Gastrocnemius medialis (tissue), 4 donors: ENCODE measurements at regions not wholly inside any gene's neighbourhood (a gene's known extent, or its start where the extent isn't known, plus 50 kb on each side); places are given as distances from the start of the nearest gene placed in this dataset.

ENCODE experiments used
- ATAC-seq, 2 donors: fragments of 150-250 bp; one replicate each; pipeline ENCODE4 v1.9.1; 2016
- DNase-seq, 2 donors: peaks; one replicate each; pipeline ENCODE4 v3.0.0-alpha.2; 2019
- H3K27ac ChIP-seq, 4 donors: fragments of 200-600 bp; sonication (generic); 1 replicate in 1 of 4; 2 replicates in 3 of 4; pipeline ENCODE4 v1.5.1; 2016 to 2018; ENCODE audit warnings: mild to moderate bottlenecking in 2 of 4, moderate library complexity in 1 of 4
- H3K27me3 ChIP-seq, 3 donors: fragments of 200-600 bp; sonication (generic) in 2 of 3; 1 replicate in 1 of 3; 2 replicates in 2 of 3; pipeline versions ENCODE4 v1.5.1 to v1.6.0; 2016 to 2019; ENCODE audit warnings: mild to moderate bottlenecking in 1 of 3, moderate library complexity in 1 of 3
- H3K36me3 ChIP-seq, 2 donors: fragments of 200-600 bp; sonication (generic) in 1 of 2; one replicate each; pipeline ENCODE4 v1.5.1; 2017 to 2018
- H3K4me1 ChIP-seq, 2 donors: fragments of 200-600 bp; sonication (generic) in 1 of 2; one replicate each; pipeline ENCODE4 v1.5.1; 2016 to 2017; ENCODE audit warnings: mild to moderate bottlenecking in 2 of 2
- H3K4me3 ChIP-seq, 4 donors: fragments of 200-600 bp; sonication (generic) in 3 of 4; 1 replicate in 1 of 4; 2 replicates in 3 of 4; pipeline ENCODE4 v1.5.1; 2016 to 2019; ENCODE audit warnings: mild to moderate bottlenecking in 2 of 4
- H3K9me3 ChIP-seq, 3 donors: fragments of 200-600 bp; sonication (generic) in 2 of 3; 1 replicate in 1 of 3; 2 replicates in 2 of 3; pipeline ENCODE4 v1.5.1; 2016 to 2019
- POLR2A ChIP-seq, 2 donors: fragments of 450-650 bp; IDR thresholded peaks; one replicate each; pipeline ENCODE4 v1.6.1; 2017; ENCODE audit warnings: antibody characterized with exemption in 2 of 2, mild to moderate bottlenecking in 2 of 2, moderate library complexity in 2 of 2
- in situ Hi-C, 4 donors: fragments of 200-750 bp; cut with MboI; loops; one replicate each; pipeline versions ENCODE4 v1.15.0 to v1.8.0; 2017; ENCODE audit warnings: low sequenced_read_pairs in 4 of 4
- intact Hi-C: fragments of 100-400 bp; cut with DNase I; formaldehyde crosslinking; loops from one replicate; pipeline ENCODE4 v1.15.1; 2023; ENCODE audit warnings: low total_unique reads
- TF ChIP-seq, protein P1 (sequence below), 5 experiments: fragments of 450-650 bp in 3 of 5; fragments of 200-600 bp in 2 of 5; sonication (generic) in 2 of 5; IDR thresholded peaks in 4 of 5; conservative IDR thresholded peaks in 1 of 5; 1 replicate in 4 of 5; 2 replicates in 1 of 5; pipeline ENCODE4 v1.5.1; 2016 to 2019; ENCODE audit warnings: antibody characterized with exemption in 5 of 5, mild to moderate bottlenecking in 3 of 5, moderate library complexity in 3 of 5

- Histone ChIP-seq H3K36me3 (no peaks in the 10 kb centered on the region), H3K9me3 (no peaks in the 10 kb centered on the region), H3K27ac (no peak overlapping the region), H3K4me1 (no peaks in the 10 kb centered on the region), H3K27me3 (peaks cover 14 to 21% (median 20%) of the 10 kb centered on the region in 3 donors), H3K4me3 (no peak overlapping the region)
- DNase-seq (no peak), ATAC-seq (no peak)
- in situ Hi-C loops = no loop called here
- intact Hi-C loops = no loop called here
- TF ChIP-seq, protein P1, sequence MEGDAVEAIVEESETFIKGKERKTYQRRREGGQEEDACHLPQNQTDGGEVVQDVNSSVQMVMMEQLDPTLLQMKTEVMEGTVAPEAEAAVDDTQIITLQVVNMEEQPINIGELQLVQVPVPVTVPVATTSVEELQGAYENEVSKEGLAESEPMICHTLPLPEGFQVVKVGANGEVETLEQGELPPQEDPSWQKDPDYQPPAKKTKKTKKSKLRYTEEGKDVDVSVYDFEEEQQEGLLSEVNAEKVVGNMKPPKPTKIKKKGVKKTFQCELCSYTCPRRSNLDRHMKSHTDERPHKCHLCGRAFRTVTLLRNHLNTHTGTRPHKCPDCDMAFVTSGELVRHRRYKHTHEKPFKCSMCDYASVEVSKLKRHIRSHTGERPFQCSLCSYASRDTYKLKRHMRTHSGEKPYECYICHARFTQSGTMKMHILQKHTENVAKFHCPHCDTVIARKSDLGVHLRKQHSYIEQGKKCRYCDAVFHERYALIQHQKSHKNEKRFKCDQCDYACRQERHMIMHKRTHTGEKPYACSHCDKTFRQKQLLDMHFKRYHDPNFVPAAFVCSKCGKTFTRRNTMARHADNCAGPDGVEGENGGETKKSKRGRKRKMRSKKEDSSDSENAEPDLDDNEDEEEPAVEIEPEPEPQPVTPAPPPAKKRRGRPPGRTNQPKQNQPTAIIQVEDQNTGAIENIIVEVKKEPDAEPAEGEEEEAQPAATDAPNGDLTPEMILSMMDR (IDR thresholded peaks at IDR 0.05 in 4 of 5, conservative IDR thresholded peaks at IDR 0.05 in 1 of 5) = no peak
- TF ChIP-seq POLR2A (IDR thresholded peaks at IDR 0.05) = no peak
Measured at GRCh38 chr16:86048882-86049585, 150.1 kb downstream of the IRF8 start.

DNA sequence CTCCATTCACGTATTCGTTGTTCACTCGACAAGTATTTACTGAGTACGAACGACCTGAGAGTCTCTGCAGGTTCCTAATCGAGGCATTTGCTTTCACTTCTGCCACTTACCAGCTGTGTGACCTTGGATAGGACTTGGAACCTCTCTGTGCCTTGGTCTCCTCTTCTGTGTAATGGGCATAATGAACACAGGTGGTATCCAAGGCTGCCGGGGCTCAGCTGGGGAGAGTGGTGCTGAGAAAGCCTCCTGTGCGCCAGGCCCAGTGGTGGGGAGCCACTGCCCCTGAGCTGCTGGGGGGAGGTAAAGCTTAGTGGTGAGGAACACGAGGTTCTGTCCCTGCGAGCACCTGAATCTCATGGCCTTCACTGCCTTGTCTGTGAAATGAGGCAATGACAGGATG is 150.7 kb downstream of the IRF8 start:
- Histone ChIP-seq H3K4me3 (no peak overlapping the region), H3K36me3 (no peaks in the 10 kb centered on the region), H3K27me3 (peaks cover 14 to 21% (median 20%) of the 10 kb centered on the region in 3 donors), H3K4me1 (no peaks in the 10 kb centered on the region), H3K9me3 (no peaks in the 10 kb centered on the region), H3K27ac (no peak overlapping the region)
- ATAC-seq = no peak
- intact Hi-C loops (no loop called here), in situ Hi-C loops (no loop called here)
- no peak for DNase-seq
- no peak for TF ChIP-seq POLR2A (IDR thresholded peaks at IDR 0.05)
- TF ChIP-seq, protein P1 (IDR thresholded peaks at IDR 0.05 in 4 of 5, conservative IDR thresholded peaks at IDR 0.05 in 1 of 5) = no peak

DNA sequence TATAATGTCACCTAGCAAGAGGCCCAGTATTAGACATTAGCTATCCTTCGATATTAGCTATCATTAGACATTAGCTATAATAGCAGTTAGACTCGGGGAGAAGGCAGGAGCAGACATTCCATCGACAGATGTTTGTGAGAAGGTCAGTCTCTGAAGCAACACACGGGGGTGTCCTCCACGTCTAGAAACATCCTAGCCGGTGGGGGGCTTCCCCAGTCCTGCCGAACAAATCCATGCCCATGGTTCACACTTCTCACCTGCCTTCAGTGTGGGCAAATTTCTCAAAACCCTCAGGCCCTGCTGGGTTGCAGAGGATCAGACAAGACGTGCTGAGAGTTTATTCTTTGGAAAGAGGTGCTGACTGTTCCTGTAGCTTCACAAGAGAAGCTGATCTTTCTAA is 151.1 kb downstream of the IRF8 start:
- TF ChIP-seq, protein P1 (IDR thresholded peaks at IDR 0.05 in 4 of 5, conservative IDR thresholded peaks at IDR 0.05 in 1 of 5) = no peak
- no peak for TF ChIP-seq POLR2A (IDR thresholded peaks at IDR 0.05)
- in situ Hi-C loops = no loop called here
- H3K4me1 ChIP-seq = no peaks in the 10 kb centered on the region
- intact Hi-C loops = no loop called here
- DNase-seq = no peak
- H3K36me3 ChIP-seq = no peaks in the 10 kb centered on the region
- H3K27me3 ChIP-seq = peaks cover 14 to 21% (median 20%) of the 10 kb centered on the region in 3 donors
- no peaks in the 10 kb centered on the region for H3K9me3 ChIP-seq
- H3K4me3 ChIP-seq = no peak overlapping the region
- ATAC-seq = no peak
- no peak overlapping the region for H3K27ac ChIP-seq

- no peaks in the 10 kb centered on the region for H3K36me3 ChIP-seq
- peaks cover 12 to 21% (median 20%) of the 10 kb centered on the region in 3 donors for H3K27me3 ChIP-seq
- no peaks in the 10 kb centered on the region for H3K4me1 ChIP-seq
- DNase-seq = no peak
- TF ChIP-seq POLR2A (IDR thresholded peaks at IDR 0.05) = no peak
- TF ChIP-seq, protein P1 (IDR thresholded peaks at IDR 0.05 in 4 of 5, conservative IDR thresholded peaks at IDR 0.05 in 1 of 5) = no peak
- ATAC-seq = no peak
- no peaks in the 10 kb centered on the region for H3K9me3 ChIP-seq
- intact Hi-C loops = no loop called here
- H3K27ac ChIP-seq = no peak overlapping the region
- in situ Hi-C loops = no loop called here
- H3K4me3 ChIP-seq = no peak overlapping the region
Measured at GRCh38 chr16:86050591-86051367, 151.8 kb downstream of the IRF8 start.
